Osteoblast (primary cell): ENCODE measurements at regions not wholly inside any gene's neighbourhood (a gene's known extent, or its start where the extent isn't known, plus 50 kb on each side); places are given as distances from the start of the nearest gene placed in this dataset.

Experiments used
- DNase-seq: peaks from one replicate; pipeline ENCODE4 v3.0.0; 2011; ENCODE audit warnings: low spot score, mixed read lengths; ENCODE audit not compliant: insufficient read length; ENCODE audit errors: missing footprints
- H2AFZ ChIP-seq: 2 replicates; pipeline ENCODE4 v1.6.0; 2011; ENCODE audit warnings: mild to moderate bottlenecking, low read length
- H3K27ac ChIP-seq: 2 replicates; pipeline ENCODE4 v1.5.1; 2011; ENCODE audit warnings: mild to moderate bottlenecking, low read depth, low read length, moderate library complexity
- H3K27me3 ChIP-seq: 2 replicates; pipeline ENCODE4 v1.6.0; 2012; ENCODE audit warnings: mild to moderate bottlenecking, control low read depth, inconsistent platforms, low read length, moderate library complexity; ENCODE audit not compliant: insufficient read depth
- H3K36me3 ChIP-seq: 2 replicates; pipeline ENCODE4 v1.5.1; 2011; ENCODE audit warnings: mild to moderate bottlenecking, low read length, control low read depth, moderate library complexity; ENCODE audit not compliant: insufficient read depth
- H3K4me1 ChIP-seq: 2 replicates; pipeline ENCODE4 v1.5.1; 2011; ENCODE audit warnings: mild to moderate bottlenecking, low read length, control low read depth, moderate library complexity; ENCODE audit not compliant: insufficient read depth
- H3K4me2 ChIP-seq: 2 replicates; pipeline ENCODE4 v1.6.0; 2011; ENCODE audit warnings: mild to moderate bottlenecking, low read length; ENCODE audit not compliant: insufficient read depth
- H3K4me3 ChIP-seq: fragments of 200-600 bp; sonication (generic); 3 replicates; pipeline ENCODE4 v1.5.1; 2012; ENCODE audit warnings: mild to moderate bottlenecking, low read length, inconsistent platforms; ENCODE audit not compliant: insufficient read depth
- H3K79me2 ChIP-seq: 2 replicates; pipeline ENCODE4 v1.6.0; 2012; ENCODE audit warnings: mild to moderate bottlenecking, low read length, control low read depth, inconsistent platforms; ENCODE audit not compliant: insufficient read depth
- H3K9me3 ChIP-seq: 2 replicates; pipeline ENCODE4 v1.5.1; 2011; ENCODE audit warnings: low read depth, low read length, control low read depth
- H4K20me1 ChIP-seq: 2 replicates; pipeline ENCODE4 v1.6.0; 2012; ENCODE audit warnings: mild to moderate bottlenecking, low read length, control low read depth; ENCODE audit not compliant: insufficient read depth
- TF ChIP-seq, protein P1 (sequence below): IDR thresholded peaks from 2 replicates; pipeline ENCODE4 v1.5.1; 2011; ENCODE audit warnings: mild to moderate bottlenecking, low read depth, low read length, moderate library complexity; ENCODE audit errors: extremely low read depth

DNA sequence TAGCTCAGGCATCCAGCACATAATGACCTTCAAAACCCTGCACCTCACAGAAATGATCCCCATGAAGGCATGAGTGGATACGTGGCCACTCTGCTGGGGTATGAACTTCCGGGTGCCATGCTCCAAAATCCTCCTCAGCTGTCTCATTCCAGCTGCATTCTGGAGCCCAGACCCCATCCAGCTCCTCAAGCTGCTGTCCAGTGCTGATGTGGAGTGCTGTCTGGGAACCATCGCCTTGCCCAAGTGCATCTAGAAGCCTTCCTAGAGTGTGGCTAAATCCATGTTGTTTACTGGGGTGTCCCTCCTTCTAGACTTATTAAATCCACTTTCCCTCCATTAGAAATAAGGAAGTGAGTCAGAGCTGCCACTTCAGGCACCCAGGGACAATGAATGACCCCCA, 130.8 kb upstream of the PTPRT start:
- no peak overlapping the region for H2AFZ ChIP-seq
- H3K27ac ChIP-seq = no peak overlapping the region
- DNase-seq = no peak
- H3K27me3 ChIP-seq = no peaks in the 10 kb centered on the region
- no peaks in the 10 kb centered on the region for H3K36me3 ChIP-seq
- TF ChIP-seq, protein P1, sequence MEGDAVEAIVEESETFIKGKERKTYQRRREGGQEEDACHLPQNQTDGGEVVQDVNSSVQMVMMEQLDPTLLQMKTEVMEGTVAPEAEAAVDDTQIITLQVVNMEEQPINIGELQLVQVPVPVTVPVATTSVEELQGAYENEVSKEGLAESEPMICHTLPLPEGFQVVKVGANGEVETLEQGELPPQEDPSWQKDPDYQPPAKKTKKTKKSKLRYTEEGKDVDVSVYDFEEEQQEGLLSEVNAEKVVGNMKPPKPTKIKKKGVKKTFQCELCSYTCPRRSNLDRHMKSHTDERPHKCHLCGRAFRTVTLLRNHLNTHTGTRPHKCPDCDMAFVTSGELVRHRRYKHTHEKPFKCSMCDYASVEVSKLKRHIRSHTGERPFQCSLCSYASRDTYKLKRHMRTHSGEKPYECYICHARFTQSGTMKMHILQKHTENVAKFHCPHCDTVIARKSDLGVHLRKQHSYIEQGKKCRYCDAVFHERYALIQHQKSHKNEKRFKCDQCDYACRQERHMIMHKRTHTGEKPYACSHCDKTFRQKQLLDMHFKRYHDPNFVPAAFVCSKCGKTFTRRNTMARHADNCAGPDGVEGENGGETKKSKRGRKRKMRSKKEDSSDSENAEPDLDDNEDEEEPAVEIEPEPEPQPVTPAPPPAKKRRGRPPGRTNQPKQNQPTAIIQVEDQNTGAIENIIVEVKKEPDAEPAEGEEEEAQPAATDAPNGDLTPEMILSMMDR = no peak
- H3K9me3 ChIP-seq = no peaks in the 10 kb centered on the region
- no peaks in the 10 kb centered on the region for H4K20me1 ChIP-seq
- no peak overlapping the region for H3K4me3 ChIP-seq
- H3K4me2 ChIP-seq = no peak overlapping the region
- no peaks in the 10 kb centered on the region for H3K79me2 ChIP-seq
- no peaks in the 10 kb centered on the region for H3K4me1 ChIP-seq

DNA sequence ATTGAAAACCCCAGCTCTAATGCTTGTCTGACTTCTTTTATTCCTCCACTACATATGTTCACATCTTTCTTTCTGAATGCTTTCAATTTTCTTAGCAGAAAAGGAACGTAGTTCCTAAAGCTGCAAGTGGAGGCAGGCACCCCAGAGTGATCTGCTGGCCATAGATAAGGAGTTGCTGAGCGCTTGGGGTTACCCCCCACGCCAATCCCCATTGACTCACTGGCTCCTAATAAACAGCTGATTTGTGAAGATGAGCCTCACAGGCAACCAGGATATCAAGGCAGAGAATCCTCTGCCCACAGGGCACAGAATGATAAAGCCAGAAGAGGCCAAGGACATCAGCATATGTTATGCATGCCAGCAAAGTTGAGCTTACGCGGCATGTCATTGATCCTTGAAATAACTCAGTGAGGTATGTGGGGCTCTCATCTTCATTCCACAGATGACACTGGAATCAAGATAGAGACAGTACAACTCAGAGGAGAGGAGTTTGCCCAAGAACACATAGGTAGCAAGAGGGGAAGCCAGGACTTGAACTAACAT, 129.1 kb upstream of the PTPRT start:
- Histone ChIP-seq H3K27ac (no peak overlapping the region), H3K79me2 (no peaks in the 10 kb centered on the region), H2AFZ (no peak overlapping the region), H4K20me1 (no peaks in the 10 kb centered on the region), H3K27me3 (no peaks in the 10 kb centered on the region), H3K9me3 (no peaks in the 10 kb centered on the region), H3K4me2 (no peak overlapping the region), H3K36me3 (no peaks in the 10 kb centered on the region), H3K4me1 (no peaks in the 10 kb centered on the region), H3K4me3 (no peak overlapping the region)
- DNase-seq = no peak
- TF ChIP-seq, protein P1 = no peak

DNA sequence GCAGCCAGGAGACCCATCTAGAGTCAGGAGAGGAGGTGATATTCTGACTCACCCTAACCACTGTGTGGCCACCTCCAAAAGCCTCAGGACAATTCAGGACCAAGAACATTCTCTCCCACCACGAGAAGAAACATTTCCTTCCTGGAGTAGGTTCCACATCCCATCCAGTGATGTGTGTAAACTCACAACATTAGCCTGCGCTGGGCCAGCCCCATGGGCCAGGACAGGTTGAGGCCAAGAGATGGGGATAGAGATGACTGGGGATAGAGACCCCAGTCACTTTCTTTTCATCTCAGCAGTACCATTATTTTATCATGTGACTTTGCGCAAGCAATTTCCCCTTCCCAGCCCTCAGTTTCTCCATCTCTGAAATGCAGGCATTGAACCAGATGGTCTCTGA, 126.6 kb upstream of the PTPRT start:
- Histone ChIP-seq H3K9me3 (no peaks in the 10 kb centered on the region), H4K20me1 (no peaks in the 10 kb centered on the region), H3K36me3 (no peaks in the 10 kb centered on the region), H3K27me3 (no peaks in the 10 kb centered on the region), H2AFZ (no peak overlapping the region), H3K27ac (no peak overlapping the region), H3K4me3 (no peak overlapping the region), H3K4me1 (no peaks in the 10 kb centered on the region), H3K79me2 (no peaks in the 10 kb centered on the region), H3K4me2 (no peak overlapping the region)
- TF ChIP-seq, protein P1 = no peak
- no peak for DNase-seq

DNA sequence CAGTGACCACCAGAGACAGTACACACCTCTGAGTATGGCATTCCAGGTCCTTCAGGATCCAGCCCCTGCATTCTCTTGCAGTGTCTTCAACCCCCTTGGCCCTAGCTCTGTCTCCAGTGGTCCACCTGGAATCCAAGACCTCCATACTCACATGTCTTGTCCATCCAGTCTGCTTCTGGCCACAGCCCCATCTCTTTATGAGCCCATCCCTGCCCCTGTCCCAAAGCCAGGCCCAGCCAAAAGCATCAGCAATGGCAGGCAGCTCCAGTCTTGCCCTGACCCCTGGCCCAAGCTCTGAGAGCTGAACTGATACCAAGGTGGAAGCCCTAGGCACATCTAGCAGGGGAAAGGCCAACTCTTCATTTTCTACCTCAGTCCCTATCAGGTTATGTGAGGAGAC, 119.6 kb upstream of the PTPRT start:
- H2AFZ ChIP-seq = no peak overlapping the region
- H4K20me1 ChIP-seq = no peaks in the 10 kb centered on the region
- no peaks in the 10 kb centered on the region for H3K36me3 ChIP-seq
- no peaks in the 10 kb centered on the region for H3K27me3 ChIP-seq
- no peak overlapping the region for H3K4me3 ChIP-seq
- TF ChIP-seq, protein P1 = no peak
- no peak for DNase-seq
- H3K9me3 ChIP-seq = no peaks in the 10 kb centered on the region
- H3K27ac ChIP-seq = no peak overlapping the region
- no peaks in the 10 kb centered on the region for H3K4me1 ChIP-seq
- no peaks in the 10 kb centered on the region for H3K79me2 ChIP-seq
- H3K4me2 ChIP-seq = no peak overlapping the region
